ENCODE measurements at regions not wholly inside any gene's neighbourhood (a gene's known extent, or its start where the extent isn't known, plus 50 kb on each side); places are given as distances from the start of the nearest gene placed in this dataset.

GRCh38 chr22:49431551-49431950 is 396.1 kb downstream of the BRD1 start:
- DNase-seq (ENCODE audit: low read depth in 1 of 2, low spot score in 1 of 2), result no peak
- Histone ChIP-seq H3K27me3 (ENCODE audit: insufficient read depth, poor library complexity, severe bottlenecking) (no peaks in the 10 kb centered on the region), H3K27ac (replicated peaks) (no peak overlapping the region), H3K4me3 (replicated peaks; ENCODE audit: insufficient read depth, low read length) (no peak overlapping the region)
- no peak for TF ChIP-seq POLR2AphosphoS5 (IDR thresholded peaks at IDR 0.05; ENCODE audit: low read depth)
- TF ChIP-seq CTCF (IDR thresholded peaks at IDR 0.05; ENCODE audit: insufficient read depth, low read length), result no peak
- TF ChIP-seq SPI1 (IDR thresholded peaks at IDR 0.05; ENCODE audit: borderline replicate concordance, low read depth), result peak; percentile 59; the same call in 1 of the 2 replicates
- TF ChIP-seq GABPA (IDR thresholded peaks at IDR 0.05; ENCODE audit: low read depth), result no peak

- no peak for TF ChIP-seq GABPA (IDR thresholded peaks at IDR 0.05; ENCODE audit: low read depth)
- TF ChIP-seq SPI1 (IDR thresholded peaks at IDR 0.05; ENCODE audit: borderline replicate concordance, low read depth), result no peak
- H3K27ac ChIP-seq (replicated peaks), result no peak overlapping the region
These were observed 398.6 kb downstream of the BRD1 start for GRCh38 chr22:49429066-49429465.

GRCh38 chr22:49427941-49428340 is 399.7 kb downstream of the BRD1 start:
- no peak for DNase-seq (ENCODE audit: low read depth in 1 of 2, low spot score in 1 of 2)
- H3K27me3 ChIP-seq (ENCODE audit: insufficient read depth, poor library complexity, severe bottlenecking), result no peaks in the 10 kb centered on the region
- H3K27ac ChIP-seq (replicated peaks), result no peak overlapping the region
- TF ChIP-seq CTCF (IDR thresholded peaks at IDR 0.05; ENCODE audit: insufficient read depth, low read length), result no peak
- TF ChIP-seq SPI1 (IDR thresholded peaks at IDR 0.05; ENCODE audit: borderline replicate concordance, low read depth), result no peak
- TF ChIP-seq REST (IDR thresholded peaks at IDR 0.05; ENCODE audit: insufficient replicate concordance, low read depth), result no peak
- no peak for TF ChIP-seq POLR2AphosphoS5 (IDR thresholded peaks at IDR 0.05; ENCODE audit: low read depth)
- TF ChIP-seq GABPA (IDR thresholded peaks at IDR 0.05; ENCODE audit: low read depth), result no peak
- H3K4me3 ChIP-seq (replicated peaks; ENCODE audit: insufficient read depth, low read length), result no peak overlapping the region

More at GRCh38 chr22:49429066-49429465, 398.6 kb downstream of the BRD1 start:
- H3K27me3 ChIP-seq (ENCODE audit: insufficient read depth, poor library complexity, severe bottlenecking), result no peaks in the 10 kb centered on the region
- H3K4me3 ChIP-seq (replicated peaks; ENCODE audit: insufficient read depth, low read length), result no peak overlapping the region
- no peak for DNase-seq (ENCODE audit: low read depth in 1 of 2, low spot score in 1 of 2)

GRCh38 chr22:49427341-49427740 is 400.3 kb downstream of the BRD1 start:
- no peak for DNase-seq (ENCODE audit: low read depth in 1 of 2, low spot score in 1 of 2)
- no peak overlapping the region for H3K27ac ChIP-seq (replicated peaks)
- H3K4me3 ChIP-seq (replicated peaks; ENCODE audit: insufficient read depth, low read length), result no peak overlapping the region
- H3K27me3 ChIP-seq (ENCODE audit: insufficient read depth, poor library complexity, severe bottlenecking), result no peaks in the 10 kb centered on the region
- TF ChIP-seq REST (IDR thresholded peaks at IDR 0.05; ENCODE audit: insufficient replicate concordance, low read depth), result no peak
- no peak for TF ChIP-seq SPI1 (IDR thresholded peaks at IDR 0.05; ENCODE audit: borderline replicate concordance, low read depth)
- TF ChIP-seq POLR2AphosphoS5 (IDR thresholded peaks at IDR 0.05; ENCODE audit: low read depth), result no peak
- TF ChIP-seq GABPA (IDR thresholded peaks at IDR 0.05; ENCODE audit: low read depth), result no peak

- H3K27ac ChIP-seq (replicated peaks), result no peak overlapping the region
- no peak for TF ChIP-seq GABPA (IDR thresholded peaks at IDR 0.05; ENCODE audit: low read depth)
- TF ChIP-seq POLR2AphosphoS5 (IDR thresholded peaks at IDR 0.05; ENCODE audit: low read depth), result no peak
- no peak for TF ChIP-seq CTCF (IDR thresholded peaks at IDR 0.05; ENCODE audit: insufficient read depth, low read length)
- TF ChIP-seq REST (IDR thresholded peaks at IDR 0.05; ENCODE audit: insufficient replicate concordance, low read depth), result no peak
- no peak for TF ChIP-seq SPI1 (IDR thresholded peaks at IDR 0.05; ENCODE audit: borderline replicate concordance, low read depth)
- no peaks in the 10 kb centered on the region for H3K27me3 ChIP-seq (ENCODE audit: insufficient read depth, poor library complexity, severe bottlenecking)
- H3K4me3 ChIP-seq (replicated peaks; ENCODE audit: insufficient read depth, low read length), result no peak overlapping the region
- no peak for DNase-seq (ENCODE audit: low read depth in 1 of 2, low spot score in 1 of 2)
These were observed 400.9 kb downstream of the BRD1 start for GRCh38 chr22:49426618-49427266.

Data from HL-60 (cell line).